GM12891 (cell line): ENCODE measurements at regions not wholly inside any gene's neighbourhood (a gene's known extent, or its start where the extent isn't known, plus 50 kb on each side); places are given as distances from the start of the nearest gene placed in this dataset.

Experiments used
- DNase-seq: peaks from one replicate; pipeline ENCODE4 v3.0.0; 2011; ENCODE audit warnings: low spot score; ENCODE audit not compliant: insufficient read length
- FAIRE-seq: peaks from 2 replicates; lab custom pipeline; 2011; peaks lifted over from hg19 to GRCh38; lab: Jason Lieb, UNC
- PAX5 ChIP-seq: IDR thresholded peaks from 2 replicates; pipeline ENCODE4 v1.6.1; 2011; ENCODE audit warnings: low read length, moderate library complexity, mild to moderate bottlenecking; ENCODE audit not compliant: insufficient read depth, severe bottlenecking
- POLR2A ChIP-seq: IDR thresholded peaks from 2 replicates; pipeline ENCODE4 v1.6.1; 2011; ENCODE audit warnings: low read depth, low read length, control low read depth
- POLR2AphosphoS5 ChIP-seq: IDR thresholded peaks from 2 replicates; pipeline ENCODE4 v1.6.1; 2011; ENCODE audit warnings: low read depth, low read length, control low read depth
- POU2F2 ChIP-seq: IDR thresholded peaks from 2 replicates; pipeline ENCODE4 v1.6.1; 2011; ENCODE audit warnings: low read depth, mild to moderate bottlenecking, control low read depth, low read length, moderate library complexity
- SPI1 ChIP-seq: IDR thresholded peaks from 2 replicates; pipeline ENCODE4 v1.6.1; 2011; ENCODE audit warnings: low read depth, low read length, control low read depth
- TAF1 ChIP-seq: IDR thresholded peaks from 2 replicates; pipeline ENCODE4 v1.6.1; 2011; ENCODE audit warnings: low read depth, low read length, control low read depth

DNA sequence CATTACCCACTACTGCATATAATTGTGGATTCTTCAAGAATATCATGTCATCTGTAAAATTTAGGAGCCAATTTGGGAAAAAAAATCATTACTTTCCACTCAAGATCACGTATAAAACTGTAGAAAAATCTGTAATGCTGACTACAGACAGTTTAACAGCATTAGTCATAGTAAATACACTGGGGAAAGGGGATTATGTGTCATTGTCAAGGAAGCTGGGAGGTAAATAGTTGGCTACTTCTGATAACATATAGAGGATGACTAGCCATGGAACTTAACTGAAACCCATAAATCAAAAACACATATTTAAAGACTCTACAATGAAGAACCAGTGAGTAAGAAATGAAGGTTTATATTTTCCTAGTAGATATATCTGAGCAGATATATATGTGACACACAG is 1666.4 kb upstream of the IGFBP7 start:
- DNase-seq: no peak
- no peak for FAIRE-seq
- TF ChIP-seq POLR2A (no peak), SPI1 (no peak), PAX5 (no peak), POLR2AphosphoS5 (no peak), TAF1 (no peak), POU2F2 (no peak)

DNA sequence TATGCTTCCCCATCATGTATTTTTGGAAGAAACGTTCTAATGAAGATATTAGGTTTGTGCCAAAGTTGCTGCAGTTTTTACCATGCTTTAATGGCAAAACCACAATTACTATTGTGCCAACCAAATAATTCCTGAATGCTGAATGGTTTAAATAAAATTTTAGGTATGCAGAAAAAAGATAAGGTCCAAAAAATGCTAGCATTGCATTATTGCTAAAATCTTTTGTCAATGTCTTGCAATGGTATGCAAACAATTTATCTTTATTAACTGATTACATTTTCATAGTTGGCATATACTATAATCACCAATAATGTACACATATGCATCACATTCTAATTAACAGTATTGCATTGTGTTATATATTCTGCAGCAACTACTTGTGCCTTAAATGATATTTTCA is 1657.4 kb upstream of the IGFBP7 start:
- FAIRE-seq: no peak
- TF ChIP-seq POLR2AphosphoS5 (no peak), POU2F2 (no peak), POLR2A (no peak), SPI1 (no peak), PAX5 (no peak), TAF1 (no peak)
- no peak for DNase-seq

DNA sequence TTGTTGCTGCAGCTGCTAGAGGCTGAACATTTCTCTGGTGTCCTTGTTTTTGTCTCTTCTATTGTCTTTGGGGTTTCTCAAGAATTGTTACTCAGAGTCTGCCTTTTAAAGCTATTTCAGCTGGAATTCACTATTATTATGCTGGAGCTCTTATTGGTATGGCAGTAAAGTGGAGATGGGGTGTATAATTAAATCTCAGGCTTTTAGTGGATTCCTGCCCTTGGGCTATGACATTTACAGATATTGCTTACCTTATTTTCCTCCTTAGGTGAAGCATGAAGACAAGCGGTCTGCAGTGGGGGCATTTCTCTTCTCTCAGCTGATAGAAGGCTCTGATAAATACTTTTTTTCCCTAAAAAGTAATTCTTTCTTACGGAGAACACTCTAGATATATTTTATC is 1656.6 kb upstream of the IGFBP7 start:
- no peak for TF ChIP-seq PAX5
- no peak for TF ChIP-seq SPI1
- no peak for TF ChIP-seq POU2F2
- no peak for TF ChIP-seq POLR2A
- no peak for TF ChIP-seq POLR2AphosphoS5
- no peak for TF ChIP-seq TAF1
- FAIRE-seq: no peak
- DNase-seq: no peak

DNA sequence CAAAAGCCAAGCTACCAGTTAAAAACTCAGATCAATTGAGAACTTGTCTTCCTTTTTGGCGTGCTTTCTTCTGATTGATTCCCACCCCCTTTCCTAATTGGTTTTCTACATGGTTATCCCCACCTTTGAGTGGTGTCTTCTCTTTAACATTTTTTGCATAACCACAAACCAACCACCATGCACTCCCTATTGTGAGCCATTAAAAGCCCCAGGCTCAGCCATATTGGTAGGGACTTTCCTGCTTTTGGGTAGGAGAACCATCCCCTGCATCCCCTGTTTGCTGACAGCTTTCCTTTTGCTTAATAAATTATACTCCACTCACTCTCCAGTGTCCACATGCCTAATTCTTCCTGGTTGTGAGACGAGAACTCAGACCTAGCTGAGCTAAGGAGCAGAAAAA is 1651.4 kb upstream of the IGFBP7 start:
- TF ChIP-seq POU2F2 (no peak), SPI1 (no peak), POLR2AphosphoS5 (no peak), PAX5 (no peak), POLR2A (no peak), TAF1 (no peak)
- no peak for FAIRE-seq

GRCh38 chr4:58760737-58761136 is 1650.6 kb upstream of the IGFBP7 start:
- TF ChIP-seq POLR2A (no peak), SPI1 (no peak), POU2F2 (no peak), PAX5 (no peak), TAF1 (no peak), POLR2AphosphoS5 (no peak)
- DNase-seq (no peak), FAIRE-seq (no peak)

More for the DNA sequence above, 1651.4 kb upstream of the IGFBP7 start:
- no peak for DNase-seq

DNA sequence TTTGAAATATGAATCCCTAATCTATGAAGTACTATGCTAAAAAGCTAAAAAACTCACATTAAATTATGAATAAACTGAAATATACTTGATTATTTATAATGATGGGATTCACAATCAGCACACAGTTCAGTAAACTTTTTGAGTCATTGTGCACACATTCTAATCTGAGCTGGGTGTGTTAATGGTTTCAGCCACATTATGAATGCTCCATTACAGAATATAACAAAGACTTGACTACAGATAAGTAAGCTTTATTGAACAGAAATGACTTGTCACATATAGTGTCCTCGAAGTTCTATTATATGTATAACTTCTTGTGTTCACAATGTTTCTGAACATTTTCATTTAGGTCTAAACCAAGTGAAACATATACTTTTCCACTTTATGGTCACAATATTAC is 1649.9 kb upstream of the IGFBP7 start:
- no peak for DNase-seq
- TF ChIP-seq PAX5 (no peak), POLR2AphosphoS5 (no peak)
- FAIRE-seq: no peak

- no peak for FAIRE-seq
- no peak for DNase-seq
- no peak for TF ChIP-seq TAF1
- no peak for TF ChIP-seq POLR2AphosphoS5
- TF ChIP-seq PAX5: no peak
- no peak for TF ChIP-seq SPI1
- TF ChIP-seq POU2F2: no peak
- TF ChIP-seq POLR2A: no peak
Measured at GRCh38 chr4:58749206-58749605, 1639.0 kb upstream of the IGFBP7 start.

GRCh38 chr4:58740897-58741296 is 1630.7 kb upstream of the IGFBP7 start:
- DNase-seq (no peak), FAIRE-seq (no peak)
- TF ChIP-seq POLR2AphosphoS5 (no peak), PAX5 (no peak), SPI1 (no peak), POU2F2 (no peak), POLR2A (no peak), TAF1 (no peak)

DNA sequence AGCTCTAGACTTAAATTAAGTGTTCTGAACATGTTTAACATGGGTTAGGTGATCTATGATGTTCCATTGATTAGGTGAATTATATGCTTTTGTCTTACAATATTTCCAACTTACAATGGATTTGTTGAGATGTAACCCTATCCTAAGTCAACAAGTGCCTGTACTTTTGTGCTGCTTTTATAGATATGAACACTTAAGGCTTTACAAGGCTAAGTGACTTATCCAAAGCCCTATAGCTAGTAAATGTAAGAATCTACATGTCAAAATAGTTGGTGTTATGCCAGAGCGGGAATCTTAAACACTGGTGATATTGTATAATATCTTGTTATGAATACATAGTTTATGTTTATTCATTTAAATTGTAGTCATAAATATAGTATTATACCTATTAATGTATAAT is 1629.1 kb upstream of the IGFBP7 start:
- no peak for TF ChIP-seq POLR2AphosphoS5
- TF ChIP-seq PAX5: no peak
- no peak for TF ChIP-seq POLR2A
- TF ChIP-seq TAF1: no peak
- no peak for TF ChIP-seq SPI1
- TF ChIP-seq POU2F2: no peak
- no peak for FAIRE-seq

GRCh38 chr4:58738375-58738774 is 1628.2 kb upstream of the IGFBP7 start:
- no peak for TF ChIP-seq TAF1
- no peak for TF ChIP-seq POLR2A
- TF ChIP-seq POLR2AphosphoS5: no peak
- no peak for TF ChIP-seq POU2F2
- no peak for TF ChIP-seq PAX5
- TF ChIP-seq SPI1: no peak
- FAIRE-seq: no peak

More for the DNA sequence above, 1629.1 kb upstream of the IGFBP7 start:
- DNase-seq: no peak

More at GRCh38 chr4:58738375-58738774, 1628.2 kb upstream of the IGFBP7 start:
- no peak for DNase-seq
